Kasumi-1 (cell line): ENCODE measurements at regions not wholly inside any gene's neighbourhood (a gene's known extent, or its start where the extent isn't known, plus 50 kb on each side); places are given as distances from the start of the nearest gene placed in this dataset.
"Not testable (repeated sequence)": the region's sequence is repeated elsewhere in the genome, so short reads cannot be mapped to it uniquely, and the experiment has no call there.

Source experiments
- DNase-seq, 2 experiments: peaks; one replicate each; lab custom pipeline; 2025; lab: John Stamatoyannopoulos, UW

DNA sequence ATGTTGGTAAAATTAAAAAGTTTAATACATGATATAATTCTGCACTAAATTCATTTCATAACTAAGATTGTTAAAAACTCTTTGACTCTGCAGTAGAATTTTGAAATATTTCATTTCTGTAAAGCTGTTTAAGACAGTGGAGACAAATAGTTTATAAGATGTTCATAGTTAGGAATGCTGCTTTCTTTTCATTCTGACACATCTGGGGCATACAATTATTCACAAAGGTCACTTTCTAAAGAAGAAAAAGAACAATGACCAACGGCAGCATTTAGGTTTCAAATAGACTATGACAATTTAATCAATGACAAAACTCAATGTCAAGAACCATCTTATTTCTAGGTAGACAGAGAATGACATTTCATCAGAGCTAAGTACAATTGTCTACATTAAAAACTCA, 1422.1 kb downstream of the PCDH9 start:
- no peak for DNase-seq

DNA sequence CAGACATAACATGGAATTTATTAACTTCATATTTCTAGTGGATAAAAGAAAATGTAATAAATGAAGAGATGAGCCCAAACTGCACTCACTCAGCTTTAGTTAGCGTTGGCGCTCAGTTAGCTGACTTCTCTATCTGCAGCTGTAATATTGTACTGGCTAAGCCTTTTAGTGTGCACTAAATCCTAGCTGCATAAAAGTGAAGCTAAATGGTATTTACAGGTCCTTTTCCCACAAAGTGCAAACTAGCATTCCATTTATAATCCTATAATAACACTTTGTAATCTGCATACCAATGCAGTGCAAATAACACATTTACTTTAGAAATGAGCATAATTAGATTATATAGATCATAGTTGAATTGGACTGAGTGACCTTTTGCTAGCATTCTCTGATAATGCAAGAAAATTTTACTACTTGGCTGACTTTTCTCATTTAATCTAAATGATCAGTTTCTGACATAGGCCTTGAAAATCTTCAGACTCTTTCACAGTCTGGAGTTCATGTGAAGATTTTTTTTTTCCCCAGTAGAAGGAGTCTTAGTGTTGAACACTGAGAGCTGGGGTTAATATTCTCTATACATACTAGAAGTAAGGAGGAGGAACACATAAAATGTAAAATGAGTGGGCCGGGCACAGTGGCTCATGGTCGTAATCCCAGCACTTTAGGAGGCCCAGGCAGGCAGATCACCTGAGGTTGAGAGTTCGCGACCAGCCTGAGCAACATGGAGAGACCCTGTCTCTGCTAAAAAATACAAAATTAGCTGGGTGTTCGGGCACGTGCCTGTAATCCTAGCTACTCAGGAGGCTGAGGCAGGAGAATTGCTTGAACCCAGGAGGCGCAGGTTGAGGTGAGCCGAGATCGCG, 1426.4 kb downstream of the PCDH9 start:
- no peak for DNase-seq

DNA sequence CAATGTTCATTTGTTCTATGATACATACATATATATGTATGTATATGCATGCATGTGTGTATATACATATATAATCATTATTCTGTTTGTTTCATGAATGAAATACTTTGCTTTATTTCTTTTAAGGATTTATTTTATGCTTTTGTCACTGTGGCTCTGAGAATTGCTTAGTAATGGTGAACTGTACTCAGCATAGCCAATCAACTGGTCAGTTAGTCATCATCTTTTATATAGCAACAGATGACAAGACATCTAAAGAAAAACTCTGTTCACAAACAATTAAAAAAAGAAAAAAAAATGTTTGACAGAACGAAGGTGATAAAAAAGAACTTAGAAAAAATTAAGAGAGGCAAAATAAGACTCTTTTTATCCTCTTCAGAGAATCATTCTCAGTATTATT, 1440.3 kb downstream of the PCDH9 start:
- no peak for DNase-seq

DNA sequence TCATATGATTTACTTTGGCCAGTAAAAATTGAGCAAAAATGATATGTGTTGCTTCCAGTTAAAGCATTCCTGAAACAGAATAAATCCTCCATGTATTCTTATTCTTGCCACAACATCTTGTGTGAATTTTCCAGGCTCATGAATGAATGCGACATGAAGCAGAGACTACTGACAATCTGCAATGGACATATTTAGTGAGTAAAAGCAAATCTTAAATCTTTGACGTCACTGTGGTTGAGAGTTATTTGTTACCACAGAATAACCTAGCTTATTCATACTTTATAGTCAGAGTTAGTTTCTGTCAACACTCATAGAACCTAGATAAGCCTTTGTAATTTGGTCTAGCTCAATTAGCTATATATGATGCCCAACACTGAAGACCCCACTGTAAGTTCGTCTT, 1443.1 kb downstream of the PCDH9 start:
- no peak for DNase-seq

DNA sequence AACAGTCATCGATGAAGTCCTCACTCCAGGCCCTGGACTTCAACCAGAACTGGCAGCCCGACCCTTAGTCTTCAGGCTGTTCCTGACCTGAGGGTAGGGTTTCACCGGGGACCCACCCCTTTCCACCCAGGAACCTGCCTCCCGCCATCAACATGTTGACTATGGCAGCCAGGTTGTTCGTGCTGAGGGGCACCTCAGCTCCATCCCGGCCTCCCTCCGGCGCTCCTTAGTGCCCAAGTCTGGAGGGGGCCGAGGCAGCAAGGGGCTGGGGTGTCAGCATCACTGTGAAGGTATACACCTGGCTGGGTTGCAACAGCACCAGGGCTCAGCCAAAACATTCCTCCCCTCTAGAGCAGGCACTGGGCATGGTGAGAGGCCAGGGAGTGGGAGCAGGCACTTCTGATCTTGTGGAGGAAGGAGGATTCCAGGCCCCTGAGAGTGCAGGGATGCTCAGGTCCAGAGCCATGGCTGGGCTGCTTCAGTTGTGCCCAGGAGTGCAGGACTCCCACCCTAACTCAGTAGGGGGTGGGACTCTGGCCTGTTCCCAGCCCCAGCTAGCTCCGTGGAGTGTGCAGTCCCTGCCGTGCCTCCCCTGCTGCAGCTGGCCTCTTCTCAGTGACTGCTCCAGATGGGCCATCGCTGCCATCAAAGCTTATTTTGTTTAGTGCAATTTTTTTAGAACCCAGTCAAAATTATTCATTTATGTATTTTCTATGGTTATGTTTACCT, 1445.9 kb downstream of the PCDH9 start:
- no peak for DNase-seq

DNA sequence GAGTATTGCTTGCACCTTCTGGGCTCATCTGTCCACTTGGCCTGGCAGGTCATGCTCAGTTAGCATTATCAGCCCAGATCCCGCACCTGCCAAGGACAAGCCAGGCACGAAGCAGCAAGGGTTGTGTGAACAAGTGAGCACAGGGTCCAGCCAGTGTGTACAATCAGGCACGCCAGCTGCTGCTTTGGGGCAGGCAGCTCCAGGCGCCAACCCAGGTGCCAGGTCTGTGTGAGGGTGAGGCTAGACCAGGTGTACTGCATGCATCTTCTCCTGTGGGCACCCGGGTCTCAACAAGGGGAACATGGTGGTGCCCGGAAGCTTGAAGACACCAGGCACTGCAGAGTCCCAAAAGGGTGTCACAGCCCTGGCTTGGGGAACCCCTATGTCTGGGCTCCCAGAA, 1446.8 kb downstream of the PCDH9 start:
- DNase-seq, result no peak

DNA sequence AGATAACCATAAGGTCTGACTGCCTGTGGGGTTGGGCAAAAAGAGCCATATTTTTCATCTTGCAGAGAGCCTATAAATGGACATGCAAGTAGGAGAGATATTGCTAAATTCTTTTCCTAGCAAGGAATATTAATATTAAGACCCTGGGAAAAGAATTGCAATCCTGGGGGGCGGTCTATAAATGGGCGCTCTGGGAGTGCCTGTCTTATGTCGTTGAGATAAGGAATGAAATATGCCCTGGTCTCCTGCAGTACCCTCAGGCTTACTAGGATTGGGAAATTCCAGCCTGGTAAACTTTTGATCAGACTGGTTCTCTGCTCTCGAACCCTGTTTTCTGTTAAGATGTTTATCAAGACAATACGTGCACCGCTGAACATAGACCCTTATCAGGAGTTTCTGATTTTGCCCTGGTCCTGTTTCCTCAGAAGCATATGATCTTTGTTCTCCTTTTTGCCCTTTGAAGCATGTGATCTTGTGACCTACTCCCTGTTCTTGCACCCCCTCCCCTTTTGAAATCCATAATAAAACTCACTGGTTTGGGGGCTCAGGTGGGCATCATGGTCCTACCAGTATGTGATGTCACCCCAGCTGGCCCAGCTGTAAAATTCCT, 1458.3 kb downstream of the PCDH9 start:
- DNase-seq, result not testable (repeated sequence)

DNA sequence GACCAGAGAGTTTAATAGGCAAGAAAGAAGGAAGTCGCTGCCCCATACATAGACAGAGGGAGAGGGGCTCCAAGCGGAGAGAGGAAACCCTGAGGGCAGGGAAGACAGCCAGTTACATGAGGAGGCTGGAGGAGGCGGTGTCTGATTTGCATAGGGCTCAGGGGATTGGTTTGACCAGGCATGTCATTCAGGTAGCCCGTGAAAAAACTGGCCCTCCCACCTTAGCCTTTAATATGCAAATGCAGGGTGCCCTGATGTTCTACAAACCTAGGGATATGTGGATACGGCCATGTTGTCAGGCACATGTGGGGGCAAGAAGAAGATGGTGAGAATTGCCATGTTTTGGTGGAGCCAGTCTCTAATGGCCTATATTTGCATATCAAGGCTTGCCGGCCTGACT, 1461.6 kb downstream of the PCDH9 start:
- no peak for DNase-seq

DNA sequence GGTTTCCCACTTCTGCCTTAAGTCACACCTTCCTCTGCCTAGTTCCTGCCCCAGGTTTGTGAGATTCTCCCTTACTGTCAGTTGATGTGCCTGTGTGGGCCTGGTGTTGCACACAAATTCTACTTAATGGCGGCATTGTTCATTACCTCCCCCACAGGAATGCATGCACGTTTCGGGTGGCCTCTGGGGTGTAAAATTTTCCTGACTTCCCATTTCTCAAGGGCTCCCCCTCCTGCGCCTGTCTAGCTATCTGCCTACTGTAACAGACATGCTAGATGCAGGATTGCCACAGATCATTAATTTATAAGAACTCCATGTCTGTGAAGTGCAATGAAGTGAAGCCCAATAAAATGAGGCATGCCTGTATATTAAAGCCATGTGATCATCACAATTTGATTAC, 1466.3 kb downstream of the PCDH9 start:
- DNase-seq, result no peak

DNA sequence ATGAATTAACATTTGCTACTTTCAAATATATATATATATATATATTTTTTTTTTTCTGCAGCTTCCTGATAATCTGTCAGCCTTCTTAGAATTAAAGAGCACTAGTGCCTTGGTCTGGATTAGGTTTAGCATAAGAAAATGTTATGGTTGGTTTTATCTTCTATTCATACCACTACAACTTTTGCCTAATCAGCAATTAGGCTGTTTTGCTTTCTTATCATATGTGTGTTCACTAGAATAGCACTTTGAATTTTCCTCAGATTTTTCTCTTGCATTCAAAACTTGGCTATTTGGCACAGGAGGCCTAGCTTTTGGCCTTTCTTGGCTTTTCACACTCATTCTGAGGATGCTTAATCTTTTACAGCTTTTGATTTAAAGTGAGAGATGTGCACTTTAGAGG, 1468.1 kb downstream of the PCDH9 start:
- DNase-seq, result no peak

DNA sequence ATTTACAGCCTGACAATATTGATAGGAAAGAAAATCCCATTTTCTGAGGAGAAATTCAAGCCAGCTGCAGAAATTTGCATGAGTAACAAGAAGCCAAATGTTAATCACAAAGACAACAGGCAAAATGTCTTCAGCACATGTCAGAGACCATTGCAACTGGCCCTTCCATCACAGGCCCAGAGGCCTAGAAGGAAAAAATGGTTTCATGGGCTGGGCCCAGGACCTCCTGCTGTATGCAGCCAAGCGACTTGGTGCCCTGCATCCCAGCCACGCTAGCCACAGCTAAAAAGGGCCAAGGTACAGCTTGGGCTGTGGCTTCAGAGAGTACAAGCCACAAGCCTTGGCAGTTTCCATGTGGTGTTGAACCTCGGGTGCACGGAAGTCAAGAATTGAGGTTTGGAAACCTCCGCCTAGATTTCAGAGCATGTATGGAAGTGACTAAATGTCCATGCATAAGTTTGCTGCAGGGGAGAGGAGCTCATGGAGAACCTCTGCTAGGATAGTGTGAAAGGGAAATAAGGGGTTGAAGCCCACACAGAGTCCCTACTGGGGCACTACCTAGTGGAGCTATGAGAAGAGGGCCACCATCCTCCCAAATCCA, 1474.0 kb downstream of the PCDH9 start:
- no peak for DNase-seq

DNA sequence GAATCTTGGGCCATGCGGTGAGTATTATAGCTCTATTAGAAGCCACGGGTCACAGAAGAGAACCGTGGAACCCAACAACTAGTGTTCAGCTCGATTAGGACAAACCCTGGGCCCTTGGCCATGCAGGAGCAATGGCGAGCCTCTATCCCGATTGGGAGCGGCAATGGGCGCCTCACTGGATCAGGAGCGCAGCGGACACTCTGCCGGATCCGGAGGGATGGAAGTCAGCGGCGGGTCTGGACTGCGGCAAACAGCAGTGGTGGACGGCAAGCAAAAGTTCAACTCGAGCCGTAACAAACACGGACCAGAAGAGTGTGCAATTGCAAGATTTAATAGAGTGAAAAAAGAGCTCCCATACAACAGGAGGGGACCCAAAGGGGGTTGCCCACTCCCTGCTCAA, 1481.9 kb downstream of the PCDH9 start:
- DNase-seq, result no peak

DNA sequence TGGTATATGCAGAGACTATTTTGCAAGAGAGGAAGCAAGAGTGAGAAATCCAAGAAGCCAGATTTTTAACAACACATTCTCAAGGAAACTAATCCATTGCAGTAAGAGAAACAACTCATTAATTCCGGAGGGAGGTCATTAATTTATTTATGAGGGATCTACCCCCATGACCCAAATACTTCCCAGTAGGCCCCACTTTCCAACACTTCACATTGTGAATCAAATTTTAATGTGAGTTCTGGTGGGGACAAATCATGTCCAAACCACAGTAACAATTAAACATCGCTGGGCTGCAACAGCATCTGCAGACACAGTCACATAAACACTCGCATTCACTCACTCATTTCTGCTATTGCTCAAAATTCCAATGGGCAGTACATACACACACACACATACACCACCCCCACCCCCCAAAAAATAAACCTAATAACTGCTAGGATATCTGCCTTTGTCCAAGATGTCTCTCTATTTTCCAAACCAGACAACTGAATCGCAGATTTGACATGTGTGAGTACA, 1483.7 kb downstream of the PCDH9 start:
- DNase-seq, result no peak

DNA sequence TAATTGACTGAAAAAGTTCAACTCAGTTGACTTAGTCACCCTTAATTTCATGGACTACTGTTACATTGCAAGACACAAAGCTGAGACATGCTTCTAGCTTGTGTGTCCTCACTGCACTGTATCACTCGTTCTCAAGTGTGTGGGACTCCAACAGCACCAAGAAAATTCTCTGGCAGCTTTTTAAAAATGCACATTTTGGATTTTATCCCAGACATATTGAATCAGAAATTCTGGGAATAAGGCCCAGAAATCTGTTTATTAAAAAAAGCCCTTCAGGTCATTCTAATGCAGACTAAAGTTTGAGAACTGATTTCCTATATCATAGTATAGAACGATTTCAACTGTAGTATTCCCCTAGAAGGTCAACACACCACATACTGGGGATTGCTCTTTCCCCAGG, 1485.3 kb downstream of the PCDH9 start:
- DNase-seq, result no peak

DNA sequence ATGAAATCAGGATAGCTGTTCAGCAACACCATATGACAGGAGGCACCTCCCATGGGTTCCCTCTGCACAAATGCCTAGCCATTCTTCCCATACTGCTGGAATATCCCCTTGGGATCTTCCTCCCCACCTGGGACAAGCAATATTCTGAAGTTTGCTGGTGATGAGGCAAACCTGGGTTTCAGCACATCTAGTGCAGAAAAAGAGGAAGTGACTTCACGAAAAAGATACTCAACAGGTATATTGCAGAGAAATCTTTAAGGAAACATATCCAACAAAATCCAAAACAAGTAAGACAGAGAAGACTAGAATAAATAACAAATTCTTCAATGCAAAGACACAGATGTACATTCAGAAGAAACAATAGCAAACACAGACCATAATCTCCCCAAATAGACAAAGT, 1497.0 kb downstream of the PCDH9 start:
- no peak for DNase-seq

DNA sequence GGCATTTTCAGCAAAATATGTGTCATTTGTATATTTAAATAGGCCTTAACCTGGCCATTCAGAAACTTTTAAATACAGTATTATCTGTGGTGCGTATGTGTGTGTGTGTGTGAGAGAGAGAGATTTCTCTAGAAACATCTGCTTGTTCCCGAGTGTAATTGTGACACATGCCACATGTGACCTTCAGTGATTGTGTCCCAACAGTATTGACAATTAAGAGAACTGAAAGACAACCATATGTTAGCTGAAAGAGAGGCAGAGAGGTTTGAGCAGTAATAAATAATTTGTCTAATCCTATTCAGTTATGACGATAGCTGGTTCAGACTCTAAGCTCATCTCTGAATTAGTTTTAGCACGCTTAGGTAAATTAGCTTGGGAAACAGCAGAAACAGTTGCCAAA, 1503.1 kb downstream of the PCDH9 start:
- no peak for DNase-seq

DNA sequence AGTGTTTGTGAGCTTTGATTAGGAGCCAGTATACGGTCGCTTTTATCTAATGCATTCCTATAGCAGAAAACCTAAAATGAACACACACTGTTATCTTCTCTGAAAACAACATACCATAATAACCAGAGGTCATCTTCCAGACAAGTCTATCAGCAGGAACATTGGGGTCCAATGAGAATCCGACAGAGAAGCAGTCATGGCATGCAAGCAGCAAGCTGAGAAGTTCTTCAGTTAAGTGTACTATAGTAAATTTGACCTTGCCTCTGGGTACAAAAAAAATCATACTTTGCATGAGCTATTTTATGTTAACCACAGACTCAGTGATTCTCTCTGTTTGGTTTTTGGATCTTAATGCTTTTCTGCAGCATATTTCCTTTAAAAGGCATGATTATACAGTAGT, 1505.1 kb downstream of the PCDH9 start:
- no peak for DNase-seq

DNA sequence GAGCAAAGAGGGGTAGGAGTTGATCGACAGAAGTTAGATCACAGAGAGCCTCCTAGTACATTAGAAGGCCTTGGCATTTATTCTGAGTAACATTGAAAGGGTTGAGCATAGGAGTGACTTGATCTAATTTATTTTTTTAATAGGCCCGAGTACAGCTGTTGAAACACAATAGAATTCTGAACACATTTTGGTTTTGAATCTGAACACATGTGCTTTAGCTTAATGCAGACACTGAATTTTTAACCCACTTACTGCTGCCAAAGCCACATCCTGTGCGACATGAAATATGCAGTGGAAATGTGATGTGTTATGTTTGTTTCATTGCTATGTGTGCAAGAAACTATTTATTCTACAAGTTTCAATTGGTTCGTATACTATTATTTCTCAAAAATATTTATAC, 1505.9 kb downstream of the PCDH9 start:
- no peak for DNase-seq

DNA sequence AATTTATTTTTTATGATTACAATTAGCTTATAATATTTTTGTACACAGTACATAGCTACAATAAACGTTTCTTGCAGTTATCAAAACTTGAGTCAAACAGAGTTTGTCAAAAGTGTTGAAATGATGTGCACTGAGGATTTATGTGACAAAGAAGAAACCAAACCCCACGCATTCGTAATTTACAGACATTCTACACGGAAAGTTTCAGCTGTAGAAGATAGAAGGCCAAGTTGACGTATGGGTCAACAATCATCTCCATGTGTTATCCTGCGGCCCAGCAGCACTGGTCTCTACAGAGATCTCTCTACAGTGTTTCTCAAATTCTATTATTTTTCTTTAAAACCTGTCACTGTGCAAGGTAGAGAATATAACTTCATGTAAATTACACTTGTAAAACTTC, 1507.6 kb downstream of the PCDH9 start:
- DNase-seq, result no peak

DNA sequence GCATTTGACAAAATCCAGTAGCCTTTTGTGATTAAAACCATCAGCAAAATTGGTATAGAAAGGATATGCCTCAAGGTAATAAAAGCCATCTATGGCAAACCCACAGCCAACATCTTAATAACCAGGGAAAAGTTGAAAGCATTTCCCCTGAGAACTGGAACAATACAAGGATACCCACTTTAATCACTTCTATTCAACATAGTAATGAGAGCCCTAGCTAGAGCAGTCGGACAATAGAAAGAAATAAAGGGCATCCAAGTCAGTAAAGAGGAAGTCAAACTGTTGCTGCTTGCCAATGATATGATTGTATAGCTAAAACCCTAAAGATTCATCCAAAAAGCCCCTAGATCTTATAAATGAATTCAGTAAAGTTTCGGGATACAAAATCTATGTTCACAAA, 1510.3 kb downstream of the PCDH9 start:
- no peak for DNase-seq

DNA sequence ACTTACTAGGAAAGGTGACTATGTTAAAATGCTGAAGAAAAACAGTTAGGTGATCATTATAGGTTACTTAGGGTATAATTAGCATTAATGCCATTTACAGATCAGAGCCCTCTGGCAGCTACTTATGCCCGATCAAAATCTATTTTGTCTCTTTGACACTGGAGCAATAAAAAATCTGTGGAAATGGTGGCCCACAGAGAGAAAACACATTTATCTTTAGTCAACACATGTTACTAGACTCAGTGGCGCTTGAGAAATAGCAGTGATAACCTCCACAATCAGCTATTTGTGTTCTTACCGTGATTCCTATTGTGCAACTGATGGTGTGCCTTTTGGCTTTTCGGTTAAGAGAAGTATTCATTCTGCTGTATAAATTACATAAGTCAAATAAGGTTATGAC, 1519.6 kb downstream of the PCDH9 start:
- DNase-seq, result no peak

DNA sequence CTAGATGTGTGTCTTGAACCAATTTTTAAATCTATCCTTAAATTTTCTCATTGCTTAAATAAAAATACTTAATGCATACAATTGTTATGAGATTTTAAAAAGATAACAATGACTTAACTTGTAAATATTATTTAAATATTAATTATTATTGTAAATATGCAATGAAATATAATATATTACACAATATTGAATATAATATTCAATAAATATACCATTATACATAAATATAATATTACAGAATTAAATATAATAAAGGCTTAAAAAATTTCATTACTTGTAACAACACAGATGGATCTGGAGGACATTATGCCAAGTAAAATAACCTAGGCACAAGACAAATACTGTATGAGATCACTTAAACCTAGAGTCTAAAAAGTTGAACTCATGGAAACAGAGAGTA, 1532.3 kb downstream of the PCDH9 start:
- no peak for DNase-seq

DNA sequence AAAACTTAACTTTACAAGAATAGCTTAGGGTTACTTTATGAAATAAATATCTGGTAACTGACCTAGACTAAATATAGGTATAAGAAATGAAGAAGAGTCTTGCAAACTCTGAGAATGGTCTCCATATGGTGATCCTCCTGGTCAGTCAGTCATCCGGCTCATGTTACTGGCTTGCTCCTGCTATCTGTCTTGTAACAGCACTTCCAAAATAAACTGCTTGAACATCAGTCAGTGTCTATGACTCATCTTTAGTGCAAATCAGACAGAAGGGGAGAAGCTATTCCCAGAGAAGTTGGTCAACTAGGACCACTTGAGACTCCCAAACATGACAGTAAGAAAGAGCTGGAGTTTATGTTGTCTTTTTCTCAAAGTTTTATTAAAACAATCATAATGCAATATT, 1550.9 kb downstream of the PCDH9 start:
- no peak for DNase-seq
